Stomach (tissue), 4 donors: ENCODE measurements at regions not wholly inside any gene's neighbourhood (a gene's known extent, or its start where the extent isn't known, plus 50 kb on each side); places are given as distances from the start of the nearest gene placed in this dataset.

ENCODE experiments used
- POLR2A ChIP-seq, 4 donors: fragments of 450-650 bp; IDR thresholded peaks; one replicate each; pipeline ENCODE4 v1.6.1; 2016; ENCODE audit warnings: antibody characterized with exemption in 4 of 4, control low read depth in 2 of 4, mild to moderate bottlenecking in 1 of 4, moderate library complexity in 1 of 4
- POLR2AphosphoS5 ChIP-seq, 3 donors: sonication (generic); formaldehyde crosslinking; IDR thresholded peaks; one replicate each; pipeline ENCODE4 v1.6.1; 2016; ENCODE audit warnings: antibody characterized with exemption in 3 of 3
- TF ChIP-seq, protein P1 (sequence below), 7 experiments: fragments of 450-650 bp in 4 of 7; fragments of 200-600 bp in 3 of 7; sonication (generic) in 3 of 7; IDR thresholded peaks; one replicate each; pipeline ENCODE4 v1.5.1; 2016 to 2019; ENCODE audit warnings: antibody characterized with exemption in 7 of 7, control low read depth in 2 of 7, mild to moderate bottlenecking in 1 of 7

DNA sequence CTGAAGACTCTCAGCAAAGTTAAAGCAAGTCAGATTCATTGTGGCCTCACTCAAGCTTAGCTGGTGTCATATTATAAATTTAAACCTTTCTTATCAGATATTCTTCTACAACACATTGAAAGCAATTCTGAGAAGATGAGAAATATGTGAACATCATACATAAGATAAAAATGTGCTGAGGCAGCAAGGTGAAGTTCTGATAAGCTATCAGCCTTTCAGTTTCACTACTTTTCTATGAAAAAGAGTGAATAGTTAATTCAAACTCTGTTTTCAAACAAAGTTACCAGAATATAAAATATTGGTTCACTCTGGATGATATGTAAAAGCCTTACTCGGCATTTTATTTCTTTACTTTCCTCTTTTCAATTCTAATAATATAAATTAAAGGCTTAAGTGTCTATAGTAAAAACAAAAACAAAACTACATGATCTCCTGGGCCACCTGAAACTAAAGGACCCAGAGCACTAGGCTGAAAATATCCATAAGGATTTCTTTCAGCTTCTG, 824.4 kb downstream of the MTRR start:
- TF ChIP-seq, protein P1, sequence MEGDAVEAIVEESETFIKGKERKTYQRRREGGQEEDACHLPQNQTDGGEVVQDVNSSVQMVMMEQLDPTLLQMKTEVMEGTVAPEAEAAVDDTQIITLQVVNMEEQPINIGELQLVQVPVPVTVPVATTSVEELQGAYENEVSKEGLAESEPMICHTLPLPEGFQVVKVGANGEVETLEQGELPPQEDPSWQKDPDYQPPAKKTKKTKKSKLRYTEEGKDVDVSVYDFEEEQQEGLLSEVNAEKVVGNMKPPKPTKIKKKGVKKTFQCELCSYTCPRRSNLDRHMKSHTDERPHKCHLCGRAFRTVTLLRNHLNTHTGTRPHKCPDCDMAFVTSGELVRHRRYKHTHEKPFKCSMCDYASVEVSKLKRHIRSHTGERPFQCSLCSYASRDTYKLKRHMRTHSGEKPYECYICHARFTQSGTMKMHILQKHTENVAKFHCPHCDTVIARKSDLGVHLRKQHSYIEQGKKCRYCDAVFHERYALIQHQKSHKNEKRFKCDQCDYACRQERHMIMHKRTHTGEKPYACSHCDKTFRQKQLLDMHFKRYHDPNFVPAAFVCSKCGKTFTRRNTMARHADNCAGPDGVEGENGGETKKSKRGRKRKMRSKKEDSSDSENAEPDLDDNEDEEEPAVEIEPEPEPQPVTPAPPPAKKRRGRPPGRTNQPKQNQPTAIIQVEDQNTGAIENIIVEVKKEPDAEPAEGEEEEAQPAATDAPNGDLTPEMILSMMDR (IDR thresholded peaks at IDR 0.05), result no peak
- TF ChIP-seq POLR2A (IDR thresholded peaks at IDR 0.05), result no peak
- TF ChIP-seq POLR2AphosphoS5 (IDR thresholded peaks at IDR 0.05), result no peak
